ENCODE measurements at regions not wholly inside any gene's neighbourhood (a gene's known extent, or its start where the extent isn't known, plus 50 kb on each side); places are given as distances from the start of the nearest gene placed in this dataset.
A peak's percentile ranks its signal among the peaks of the same experiment; 100 is the strongest.

DNA sequence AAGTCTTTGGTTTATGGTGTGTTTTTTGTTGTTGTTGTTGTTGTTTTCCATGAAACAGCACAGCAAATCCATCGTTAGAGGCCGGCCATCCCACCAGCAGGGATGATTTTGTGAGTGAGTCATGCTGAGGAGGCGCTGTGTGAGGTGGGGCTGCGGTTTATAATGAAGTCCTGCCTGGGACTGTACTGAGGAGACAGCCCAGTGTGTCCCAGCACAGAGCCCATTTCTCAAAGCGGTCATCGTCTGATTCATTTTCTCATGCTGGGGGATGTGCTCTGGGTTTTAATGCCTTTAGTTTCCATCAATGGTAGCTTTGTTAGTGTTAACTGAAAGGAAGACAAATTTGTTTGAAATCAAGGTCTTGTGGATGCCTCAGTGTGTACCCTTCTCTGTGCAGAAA lies 129.3 kb upstream of the SERP2 start:
- Histone ChIP-seq H3K9me3 (ENCODE audit: control insufficient read depth, low read length) (no peaks in the 10 kb centered on the region), H3K9ac (ENCODE audit: low read length) (no peak overlapping the region), H3K4me3 (ENCODE audit: low read length) (no peak overlapping the region), H3K4me1 (ENCODE audit: control insufficient read depth, insufficient read depth, low read length) (peaks cover 6% of the 10 kb centered on the region), H3K36me3 (ENCODE audit: control insufficient read depth, insufficient read depth, low read length) (no peaks in the 10 kb centered on the region), H3K27me3 (ENCODE audit: control insufficient read depth, insufficient read depth, low read length) (no peaks in the 10 kb centered on the region)

DNA sequence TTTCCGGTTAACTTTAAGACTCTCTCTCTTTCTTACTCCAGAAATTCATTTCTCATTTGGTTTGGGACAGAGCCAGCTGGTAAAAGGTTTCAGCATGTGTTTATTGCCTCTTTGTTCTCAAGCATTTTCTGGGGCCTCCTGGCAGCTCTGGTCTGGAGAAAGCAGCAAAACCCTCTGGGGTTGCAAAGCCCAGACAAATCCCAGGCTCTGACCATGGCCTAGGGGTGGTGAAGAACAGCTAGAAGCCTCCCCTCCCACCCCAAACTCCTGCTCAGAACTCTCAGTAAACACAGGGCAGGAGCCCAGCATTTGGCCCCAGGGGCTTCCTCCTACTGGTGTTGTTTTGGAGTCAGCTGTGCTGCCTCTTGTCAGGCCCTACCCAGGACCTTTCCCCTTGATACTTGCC lies 124.2 kb upstream of the SERP2 start:
- H3K4me1 ChIP-seq (ENCODE audit: control insufficient read depth, insufficient read depth, low read length) = peaks cover 9% of the 10 kb centered on the region
- no peaks in the 10 kb centered on the region for H3K9me3 ChIP-seq (ENCODE audit: control insufficient read depth, low read length)
- no peak overlapping the region for H3K4me3 ChIP-seq (ENCODE audit: low read length)
- no peaks in the 10 kb centered on the region for H3K27me3 ChIP-seq (ENCODE audit: control insufficient read depth, insufficient read depth, low read length)
- no peaks in the 10 kb centered on the region for H3K36me3 ChIP-seq (ENCODE audit: control insufficient read depth, insufficient read depth, low read length)
- no peak overlapping the region for H3K9ac ChIP-seq (ENCODE audit: low read length)

DNA sequence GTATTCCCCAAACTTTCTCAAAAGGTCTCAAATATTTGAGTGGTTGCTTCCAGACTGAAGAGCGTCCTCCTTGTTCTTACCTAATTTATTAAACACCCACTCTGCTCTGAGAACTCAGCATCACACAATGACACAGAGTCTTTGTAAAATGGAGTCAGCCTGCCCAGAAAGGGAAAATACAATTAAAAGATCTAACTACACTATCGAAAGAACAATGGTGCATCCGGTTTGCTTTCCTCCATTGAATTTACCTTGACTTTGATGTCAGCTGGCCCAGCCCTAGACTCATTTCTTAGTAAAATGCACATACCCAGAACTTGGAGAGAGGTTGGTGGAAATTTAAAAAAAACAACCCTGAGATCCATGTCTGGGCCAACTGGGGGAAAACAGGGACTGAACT lies 120.7 kb upstream of the SERP2 start:
- Histone ChIP-seq H3K4me1 (ENCODE audit: control insufficient read depth, insufficient read depth, low read length) (peaks cover 9% of the 10 kb centered on the region), H3K4me3 (ENCODE audit: low read length) (no peak overlapping the region), H3K9me3 (ENCODE audit: control insufficient read depth, low read length) (no peaks in the 10 kb centered on the region), H3K9ac (ENCODE audit: low read length) (no peak overlapping the region), H3K27me3 (ENCODE audit: control insufficient read depth, insufficient read depth, low read length) (no peaks in the 10 kb centered on the region), H3K36me3 (ENCODE audit: control insufficient read depth, insufficient read depth, low read length) (no peaks in the 10 kb centered on the region)

DNA sequence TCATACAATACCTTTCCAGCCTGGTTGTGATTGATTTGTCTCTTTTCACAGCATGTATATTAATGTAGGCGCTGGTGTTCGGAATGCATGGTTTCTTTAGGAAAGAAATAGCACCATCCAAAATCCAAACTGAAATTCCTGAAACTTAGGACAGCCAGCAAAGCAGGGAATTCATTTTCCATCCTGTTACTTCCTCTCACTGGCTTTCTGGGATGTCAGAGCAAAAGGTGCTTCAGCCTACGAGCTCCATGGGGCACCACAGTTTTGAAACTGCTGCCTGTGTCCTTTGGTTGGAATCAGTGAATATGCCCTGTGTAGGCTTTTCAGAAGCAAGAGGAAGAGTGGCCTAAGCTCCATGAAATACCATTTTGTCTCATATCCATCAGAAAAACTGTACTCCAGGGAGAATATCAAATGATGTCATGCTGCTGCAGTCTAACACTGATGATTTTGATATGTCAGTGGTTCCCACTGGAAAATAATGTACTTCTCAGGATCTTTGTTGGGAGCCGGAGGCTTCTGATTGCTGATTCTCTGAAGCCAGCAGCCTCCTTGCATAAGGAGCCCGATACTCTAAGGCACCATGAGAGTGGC lies 117.8 kb upstream of the SERP2 start:
- Histone ChIP-seq H3K4me1 (ENCODE audit: control insufficient read depth, insufficient read depth, low read length) (peaks cover 8% of the 10 kb centered on the region), H3K4me3 (ENCODE audit: low read length) (no peak overlapping the region), H3K27me3 (ENCODE audit: control insufficient read depth, insufficient read depth, low read length) (no peaks in the 10 kb centered on the region), H3K36me3 (ENCODE audit: control insufficient read depth, insufficient read depth, low read length) (no peaks in the 10 kb centered on the region), H3K9ac (ENCODE audit: low read length) (no peak overlapping the region), H3K9me3 (ENCODE audit: control insufficient read depth, low read length) (no peaks in the 10 kb centered on the region)

DNA sequence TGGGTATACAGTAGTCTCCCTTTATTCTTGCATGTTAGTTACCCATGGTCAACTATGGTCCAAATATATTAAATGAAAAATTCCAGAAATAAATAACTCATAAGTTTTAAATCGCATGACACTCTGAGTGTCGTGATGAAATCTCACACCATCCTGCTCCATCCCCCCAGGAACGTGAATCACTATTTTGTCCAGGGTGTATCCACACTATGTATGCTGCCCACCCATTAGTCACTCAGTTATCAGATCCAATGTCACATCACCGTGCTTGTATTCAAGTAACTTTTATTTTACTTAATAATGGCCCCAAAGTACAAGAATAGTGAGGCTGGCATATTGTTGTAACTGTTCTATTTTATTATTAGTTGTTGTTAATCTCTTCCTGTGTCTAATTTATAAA lies 115.8 kb upstream of the SERP2 start:
- H3K4me1 ChIP-seq (ENCODE audit: control insufficient read depth, insufficient read depth, low read length) = peaks cover 8% of the 10 kb centered on the region
- H3K27me3 ChIP-seq (ENCODE audit: control insufficient read depth, insufficient read depth, low read length) = no peaks in the 10 kb centered on the region

DNA sequence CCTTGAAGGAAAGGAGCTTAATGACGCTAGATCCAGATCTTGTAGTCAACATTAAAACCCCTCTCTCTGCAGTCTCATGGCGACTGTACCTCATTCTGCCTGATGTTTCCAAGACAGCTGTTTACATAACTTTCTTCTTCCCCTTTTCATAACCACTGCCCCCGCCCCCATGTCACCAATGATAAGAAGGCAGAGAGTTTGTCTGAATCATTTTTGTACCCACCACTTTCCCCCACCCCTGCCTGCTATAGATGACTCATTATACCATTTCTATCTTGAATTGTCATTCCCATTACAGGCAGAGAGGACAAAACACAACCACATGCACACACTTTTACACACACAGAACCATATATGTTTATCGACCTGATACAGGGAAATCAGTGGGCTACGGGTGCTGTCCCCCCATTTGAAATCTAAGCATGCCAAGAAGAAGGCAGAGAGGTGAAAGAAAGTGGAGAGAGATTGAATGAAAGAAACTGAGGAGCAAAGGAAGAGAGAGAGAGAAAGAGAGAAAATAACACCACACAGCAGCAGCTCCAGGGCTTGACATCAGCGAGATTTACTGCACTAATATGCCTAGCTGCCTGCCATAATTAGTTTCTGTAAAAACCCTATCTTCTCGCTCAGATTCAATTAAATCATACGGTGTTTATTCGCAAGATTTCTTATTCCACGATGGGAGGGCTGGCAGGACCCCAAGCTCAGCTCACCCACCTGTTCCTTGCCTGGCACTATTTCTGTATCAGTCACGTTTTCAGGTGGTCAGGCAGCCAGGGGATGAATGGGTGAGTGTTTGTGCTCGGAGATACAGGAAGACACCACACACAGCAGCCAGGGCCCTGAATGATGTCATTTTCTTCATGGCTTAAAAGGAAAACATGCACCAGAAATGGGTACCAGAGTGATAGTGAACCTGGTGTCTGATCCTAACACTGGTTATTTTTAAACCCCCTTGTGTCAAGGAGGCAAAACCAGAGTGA lies 114.3 kb upstream of the SERP2 start:
- Histone ChIP-seq H3K36me3 (ENCODE audit: control insufficient read depth, insufficient read depth, low read length) (no peaks in the 10 kb centered on the region), H3K27me3 (ENCODE audit: control insufficient read depth, insufficient read depth, low read length) (no peaks in the 10 kb centered on the region), H3K4me3 (ENCODE audit: low read length) (no peak overlapping the region), H3K9ac (ENCODE audit: low read length) (peak overlapping the region; percentile 17), H3K4me1 (ENCODE audit: control insufficient read depth, insufficient read depth, low read length) (peaks cover 8% of the 10 kb centered on the region), H3K9me3 (ENCODE audit: control insufficient read depth, low read length) (no peaks in the 10 kb centered on the region)

More for the DNA sequence above, 115.8 kb upstream of the SERP2 start:
- H3K36me3 ChIP-seq (ENCODE audit: control insufficient read depth, insufficient read depth, low read length) = no peaks in the 10 kb centered on the region
- H3K9me3 ChIP-seq (ENCODE audit: control insufficient read depth, low read length) = no peaks in the 10 kb centered on the region
- no peak overlapping the region for H3K4me3 ChIP-seq (ENCODE audit: low read length)
- no peak overlapping the region for H3K9ac ChIP-seq (ENCODE audit: low read length)

DNA sequence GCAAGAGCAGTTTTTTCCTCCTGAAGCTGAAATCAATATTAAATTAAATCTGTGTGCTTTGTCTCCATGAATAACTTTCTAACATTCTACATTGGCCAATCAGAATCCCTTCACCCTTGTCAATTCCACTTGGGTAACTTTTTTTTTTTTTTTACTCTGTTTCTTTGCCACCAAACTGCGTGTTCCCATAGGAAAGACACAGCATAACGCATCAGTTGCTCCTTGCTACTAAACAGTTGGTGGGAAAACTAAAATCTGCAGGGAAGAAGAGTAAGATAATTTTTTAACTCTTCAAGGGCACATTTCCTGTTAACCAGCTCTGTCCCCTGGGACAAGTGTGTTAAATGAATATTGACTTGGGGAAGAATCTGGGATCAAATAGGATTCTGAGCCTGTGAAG lies 113.3 kb upstream of the SERP2 start:
- Histone ChIP-seq H3K27me3 (ENCODE audit: control insufficient read depth, insufficient read depth, low read length) (no peaks in the 10 kb centered on the region), H3K4me1 (ENCODE audit: control insufficient read depth, insufficient read depth, low read length) (peaks cover 8% of the 10 kb centered on the region), H3K4me3 (ENCODE audit: low read length) (no peak overlapping the region), H3K36me3 (ENCODE audit: control insufficient read depth, insufficient read depth, low read length) (no peaks in the 10 kb centered on the region), H3K9me3 (ENCODE audit: control insufficient read depth, low read length) (no peaks in the 10 kb centered on the region), H3K9ac (ENCODE audit: low read length) (no peak overlapping the region)

DNA sequence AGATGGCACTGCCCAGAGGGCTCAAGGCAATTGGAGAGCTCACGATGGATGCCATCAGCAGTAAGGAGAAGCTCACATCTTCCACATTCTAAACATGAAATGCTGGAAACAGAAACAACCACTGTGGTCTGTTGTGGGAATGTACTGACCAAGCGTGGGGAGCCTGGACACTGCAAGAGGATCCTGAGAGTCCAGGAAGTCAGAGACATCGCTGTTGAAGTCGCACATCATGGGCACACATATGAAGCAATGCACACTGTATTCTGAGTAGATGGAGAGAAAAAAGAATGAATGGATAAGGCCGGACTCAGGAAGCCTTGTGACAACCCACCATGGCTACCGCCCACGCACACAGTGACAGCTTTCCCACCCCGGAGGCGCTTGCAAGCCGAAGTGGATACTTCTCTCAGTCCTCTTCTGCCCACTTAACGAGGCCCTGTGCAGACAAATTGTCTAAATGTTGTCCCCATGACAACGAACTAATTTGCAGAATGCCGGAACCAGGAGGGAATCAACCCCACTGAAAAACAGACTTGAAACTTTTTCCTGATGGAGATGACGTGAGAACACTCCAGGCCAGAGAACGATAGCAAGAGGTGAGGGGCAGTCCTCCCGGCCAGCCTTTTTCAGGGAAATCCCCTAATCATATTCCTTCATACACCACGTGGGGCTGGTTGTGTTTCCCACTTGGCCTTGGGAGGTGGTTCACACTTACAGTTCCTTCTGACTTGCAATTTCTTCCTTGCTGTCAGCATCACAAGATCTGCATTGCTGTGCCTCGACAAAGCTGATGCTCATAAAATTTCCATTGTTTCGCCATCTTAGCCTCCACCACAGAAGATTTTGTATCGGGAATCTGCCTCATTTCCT lies 109.6 kb upstream of the SERP2 start:
- no peak overlapping the region for H3K9ac ChIP-seq (ENCODE audit: low read length)
- no peaks in the 10 kb centered on the region for H3K9me3 ChIP-seq (ENCODE audit: control insufficient read depth, low read length)
- peaks cover 6% of the 10 kb centered on the region for H3K4me1 ChIP-seq (ENCODE audit: control insufficient read depth, insufficient read depth, low read length)
- H3K27me3 ChIP-seq (ENCODE audit: control insufficient read depth, insufficient read depth, low read length) = no peaks in the 10 kb centered on the region
- H3K4me3 ChIP-seq (ENCODE audit: low read length) = no peak overlapping the region
- H3K36me3 ChIP-seq (ENCODE audit: control insufficient read depth, insufficient read depth, low read length) = no peaks in the 10 kb centered on the region

DNA sequence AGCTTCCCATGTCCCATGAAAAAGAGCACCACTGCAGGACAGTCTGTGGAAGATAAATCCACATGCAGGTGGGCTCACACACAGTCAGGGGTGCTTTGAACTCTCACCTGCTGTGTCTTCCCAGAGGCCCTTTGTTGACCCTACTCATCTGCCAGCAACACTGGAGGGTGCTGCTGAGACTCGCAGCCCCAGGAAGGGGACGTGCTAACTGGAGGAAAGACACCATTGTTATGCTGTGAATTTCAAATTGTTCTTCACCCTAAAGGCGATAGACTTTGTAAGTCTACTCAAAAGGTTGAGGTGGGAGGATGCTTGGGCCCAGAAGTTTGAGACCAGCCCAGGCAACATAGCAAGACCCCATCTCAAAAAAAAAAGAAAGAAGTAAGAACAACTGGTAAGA lies 107.3 kb upstream of the SERP2 start:
- H3K4me3 ChIP-seq (ENCODE audit: low read length) = no peak overlapping the region
- no peaks in the 10 kb centered on the region for H3K27me3 ChIP-seq (ENCODE audit: control insufficient read depth, insufficient read depth, low read length)
- H3K9ac ChIP-seq (ENCODE audit: low read length) = no peak overlapping the region
- H3K4me1 ChIP-seq (ENCODE audit: control insufficient read depth, insufficient read depth, low read length) = no peaks in the 10 kb centered on the region
- H3K36me3 ChIP-seq (ENCODE audit: control insufficient read depth, insufficient read depth, low read length) = no peaks in the 10 kb centered on the region
- no peaks in the 10 kb centered on the region for H3K9me3 ChIP-seq (ENCODE audit: control insufficient read depth, low read length)

DNA sequence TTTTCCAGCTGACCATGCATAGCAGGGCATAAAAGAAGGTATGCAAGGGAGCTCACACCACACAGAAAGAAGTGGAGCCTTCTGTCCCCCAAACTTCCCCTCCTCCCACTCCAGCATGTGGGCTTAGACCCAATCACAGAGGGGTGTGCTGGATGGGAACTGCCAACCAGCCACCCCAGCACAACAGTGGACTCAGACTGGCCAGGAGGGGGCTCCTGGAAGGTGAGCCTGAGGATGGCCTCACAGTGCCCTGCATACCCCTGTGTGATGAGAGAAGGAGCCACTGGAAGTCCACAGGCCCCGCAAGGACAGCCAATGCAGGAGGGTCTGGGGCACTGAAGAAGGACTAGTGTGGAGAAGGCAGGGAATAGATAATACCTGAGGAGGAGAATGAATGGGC lies 106.9 kb upstream of the SERP2 start:
- Histone ChIP-seq H3K27me3 (ENCODE audit: control insufficient read depth, insufficient read depth, low read length) (no peaks in the 10 kb centered on the region), H3K9me3 (ENCODE audit: control insufficient read depth, low read length) (no peaks in the 10 kb centered on the region), H3K36me3 (ENCODE audit: control insufficient read depth, insufficient read depth, low read length) (no peaks in the 10 kb centered on the region), H3K9ac (ENCODE audit: low read length) (no peak overlapping the region), H3K4me1 (ENCODE audit: control insufficient read depth, insufficient read depth, low read length) (no peaks in the 10 kb centered on the region), H3K4me3 (ENCODE audit: low read length) (no peak overlapping the region)

DNA sequence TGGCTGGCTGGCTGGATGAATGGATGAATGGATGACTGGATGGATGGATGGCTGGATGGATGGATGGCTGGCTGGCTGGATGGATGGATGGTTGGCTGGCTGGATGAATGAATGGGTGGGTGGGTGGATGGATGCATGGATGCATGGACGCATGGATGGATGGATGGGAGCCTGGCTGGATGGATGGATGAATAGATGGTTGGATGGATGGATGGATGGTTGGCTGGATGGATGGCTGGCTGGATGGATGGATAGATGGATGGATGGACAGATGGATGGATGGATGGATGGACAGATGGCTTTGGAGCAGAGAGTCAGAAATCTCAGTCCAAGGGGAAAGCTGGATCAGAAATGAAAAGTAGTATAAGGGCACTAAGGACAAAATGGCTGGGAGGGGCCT lies 106.4 kb upstream of the SERP2 start:
- no peak overlapping the region for H3K9ac ChIP-seq (ENCODE audit: low read length)
- H3K4me1 ChIP-seq (ENCODE audit: control insufficient read depth, insufficient read depth, low read length) = no peaks in the 10 kb centered on the region
- H3K9me3 ChIP-seq (ENCODE audit: control insufficient read depth, low read length) = no peaks in the 10 kb centered on the region
- H3K27me3 ChIP-seq (ENCODE audit: control insufficient read depth, insufficient read depth, low read length) = no peaks in the 10 kb centered on the region
- H3K36me3 ChIP-seq (ENCODE audit: control insufficient read depth, insufficient read depth, low read length) = no peaks in the 10 kb centered on the region
- H3K4me3 ChIP-seq (ENCODE audit: low read length) = no peak overlapping the region

DNA sequence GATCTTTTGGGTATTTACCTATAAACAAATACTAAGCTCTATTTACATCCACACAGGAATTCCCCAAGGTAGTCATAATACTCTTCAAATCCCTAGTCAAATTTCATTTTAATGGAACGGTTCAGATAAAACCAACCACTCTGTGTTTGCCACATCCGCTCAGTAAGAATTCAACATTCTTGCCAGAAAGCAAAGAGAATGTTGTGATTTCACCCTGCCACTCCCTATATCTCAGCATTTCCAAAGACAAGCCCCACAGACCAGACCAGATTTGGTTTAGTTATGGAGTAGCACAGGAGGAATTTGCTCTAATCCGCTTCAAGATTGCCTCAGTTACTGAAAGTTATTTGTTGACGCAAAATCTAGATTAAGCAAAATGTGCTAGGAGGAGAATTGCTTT lies 105.6 kb upstream of the SERP2 start:
- no peaks in the 10 kb centered on the region for H3K9me3 ChIP-seq (ENCODE audit: control insufficient read depth, low read length)
- H3K9ac ChIP-seq (ENCODE audit: low read length) = no peak overlapping the region
- no peaks in the 10 kb centered on the region for H3K27me3 ChIP-seq (ENCODE audit: control insufficient read depth, insufficient read depth, low read length)
- no peaks in the 10 kb centered on the region for H3K36me3 ChIP-seq (ENCODE audit: control insufficient read depth, insufficient read depth, low read length)
- no peaks in the 10 kb centered on the region for H3K4me1 ChIP-seq (ENCODE audit: control insufficient read depth, insufficient read depth, low read length)
- H3K4me3 ChIP-seq (ENCODE audit: low read length) = no peak overlapping the region

Measured in mucosa of stomach (tissue), 1 donor.